HEK293 (cell line): ENCODE measurements at regions not wholly inside any gene's neighbourhood (a gene's known extent, or its start where the extent isn't known, plus 50 kb on each side); places are given as distances from the start of the nearest gene placed in this dataset.

Experiments
- CTCF ChIA-PET: fragments of 350-600 bp; formaldehyde crosslinking; extraction: SDS; loops from one replicate; lab custom pipeline; 2021; ENCODE audit warnings: antibody characterized with exemption; lab: Yijun Ruan, JAX
- POLR2A ChIA-PET: fragments of 300-600 bp; formaldehyde crosslinking; extraction: SDS; loops from one replicate; lab custom pipeline; 2020; ENCODE audit warnings: antibody characterized with exemption, inconsistent platforms; lab: Yijun Ruan, JAX
- H3K27ac ChIP-seq: fragments of 200-500 bp; sonication (Bioruptor generic); 2 replicates; pipeline ENCODE4 v1.5.1; 2014; ENCODE audit warnings: low read depth, low read length, control low read depth, inconsistent platforms; ENCODE audit errors: extremely low read depth
- H3K36me3 ChIP-seq, 2 experiments: fragments of 200-500 bp in 1 of 2; sonication (Bioruptor generic) in 1 of 2; 1 replicate in 1 of 2; 2 replicates in 1 of 2; pipeline ENCODE4 v1.5.1; 2014 to 2017; ENCODE audit warnings: inconsistent platforms in 2 of 2, low read length in 2 of 2; ENCODE audit not compliant: control insufficient read depth in 2 of 2, insufficient read depth in 1 of 2
- H3K4me1 ChIP-seq: fragments of 200-500 bp; sonication (Bioruptor generic); 2 replicates; pipeline ENCODE4 v1.5.1; 2014; ENCODE audit warnings: mild to moderate bottlenecking, low read length, inconsistent platforms; ENCODE audit not compliant: control insufficient read depth, insufficient read depth
- H3K4me3 ChIP-seq: 2 replicates; pipeline ENCODE4 v1.5.1; 2011; ENCODE audit warnings: low read depth, mild to moderate bottlenecking, control low read depth, low read length, moderate library complexity
- H3K9me3 ChIP-seq: fragments of 200-500 bp; sonication (Bioruptor generic); 2 replicates; pipeline ENCODE4 v1.5.1; 2014; ENCODE audit warnings: low read depth, low read length, inconsistent platforms; ENCODE audit not compliant: control insufficient read depth, insufficient read depth
- GLIS1 ChIP-seq: fragments of 450-650 bp; formaldehyde crosslinking; IDR thresholded peaks from 2 replicates; pipeline ENCODE4 v1.5.1; 2016; ENCODE audit warnings: missing biosample characterization, missing genetic modification characterization
- IKZF3 ChIP-seq: fragments of 450-650 bp; IDR thresholded peaks from 2 replicates; pipeline ENCODE4 v1.5.0; 2018; ENCODE audit warnings: missing biosample characterization, mild to moderate bottlenecking, missing genetic modification characterization, moderate library complexity
- SETDB1 ChIP-seq: IDR thresholded peaks from one replicate; pipeline ENCODE4 v1.6.1; 2017; ENCODE audit warnings: mild to moderate bottlenecking, low read length, moderate library complexity, mixed read lengths; ENCODE audit not compliant: insufficient read length
- WT1 ChIP-seq: fragments of 450-650 bp; formaldehyde crosslinking; IDR thresholded peaks from 2 replicates; pipeline ENCODE4 v1.5.1; 2016; ENCODE audit warnings: missing biosample characterization, missing genetic modification characterization
- ZNF174 ChIP-seq: fragments of 450-650 bp; formaldehyde crosslinking; IDR thresholded peaks from 2 replicates; pipeline ENCODE4 v1.5.0; 2017; ENCODE audit warnings: missing biosample characterization, mild to moderate bottlenecking, missing genetic modification characterization
- ZNF202 ChIP-seq: fragments of 450-650 bp; formaldehyde crosslinking; IDR thresholded peaks from 2 replicates; pipeline ENCODE4 v1.5.1; 2016; ENCODE audit warnings: missing biosample characterization, missing genetic modification characterization, borderline replicate concordance
- ZNF23 ChIP-seq: fragments of 450-650 bp; formaldehyde crosslinking; IDR thresholded peaks from 2 replicates; pipeline ENCODE4 v1.5.1; 2016; ENCODE audit warnings: missing biosample characterization, missing genetic modification characterization, borderline replicate concordance
- ZNF549 ChIP-seq: fragments of 450-650 bp; IDR thresholded peaks from 2 replicates; pipeline ENCODE4 v1.5.1; 2018; ENCODE audit warnings: missing biosample characterization, missing genetic modification characterization, mild to moderate bottlenecking, inconsistent platforms, moderate library complexity
- ZNF580 ChIP-seq: fragments of 450-650 bp; formaldehyde crosslinking; IDR thresholded peaks from 2 replicates; pipeline ENCODE4 v1.5.1; 2016; ENCODE audit warnings: missing biosample characterization, missing genetic modification characterization
- ZNF654 ChIP-seq: fragments of 450-650 bp; formaldehyde crosslinking; IDR thresholded peaks from 2 replicates; pipeline ENCODE4 v1.5.1; 2016; ENCODE audit warnings: low read depth, missing biosample characterization, missing genetic modification characterization
- ZNF660 ChIP-seq: fragments of 450-650 bp; IDR thresholded peaks from 2 replicates; pipeline ENCODE4 v1.5.1; 2018; ENCODE audit warnings: missing biosample characterization, mild to moderate bottlenecking, missing genetic modification characterization
- ZNF707 ChIP-seq: fragments of 450-650 bp; formaldehyde crosslinking; IDR thresholded peaks from 2 replicates; pipeline ENCODE4 v1.5.1; 2016; ENCODE audit warnings: missing biosample characterization, missing genetic modification characterization
- ZNF747 ChIP-seq: fragments of 450-650 bp; formaldehyde crosslinking; IDR thresholded peaks from 2 replicates; pipeline ENCODE4 v1.5.1; 2016; ENCODE audit warnings: missing biosample characterization, missing genetic modification characterization
- ZNF776 ChIP-seq: fragments of 450-650 bp; formaldehyde crosslinking; IDR thresholded peaks from 2 replicates; pipeline ENCODE4 v1.5.0; 2017; ENCODE audit warnings: missing biosample characterization, missing genetic modification characterization, borderline replicate concordance
- ZNF792 ChIP-seq: fragments of 450-650 bp; formaldehyde crosslinking; IDR thresholded peaks from 2 replicates; pipeline ENCODE4 v1.5.1; 2016; ENCODE audit warnings: missing biosample characterization, missing genetic modification characterization
- ZSCAN23 ChIP-seq: fragments of 450-650 bp; formaldehyde crosslinking; IDR thresholded peaks from 2 replicates; pipeline ENCODE4 v1.5.1; 2016; ENCODE audit warnings: missing biosample characterization, missing genetic modification characterization
- TF ChIP-seq, protein P1 (sequence below): fragments of 450-650 bp; formaldehyde crosslinking; IDR thresholded peaks from 2 replicates; pipeline ENCODE4 v1.5.1; 2016; ENCODE audit warnings: missing biosample characterization, missing genetic modification characterization, borderline replicate concordance
- TF ChIP-seq, protein P2 (sequence below): fragments of 450-650 bp; formaldehyde crosslinking; IDR thresholded peaks from 2 replicates; pipeline ENCODE4 v1.5.1; 2016; ENCODE audit warnings: missing biosample characterization, missing genetic modification characterization

DNA sequence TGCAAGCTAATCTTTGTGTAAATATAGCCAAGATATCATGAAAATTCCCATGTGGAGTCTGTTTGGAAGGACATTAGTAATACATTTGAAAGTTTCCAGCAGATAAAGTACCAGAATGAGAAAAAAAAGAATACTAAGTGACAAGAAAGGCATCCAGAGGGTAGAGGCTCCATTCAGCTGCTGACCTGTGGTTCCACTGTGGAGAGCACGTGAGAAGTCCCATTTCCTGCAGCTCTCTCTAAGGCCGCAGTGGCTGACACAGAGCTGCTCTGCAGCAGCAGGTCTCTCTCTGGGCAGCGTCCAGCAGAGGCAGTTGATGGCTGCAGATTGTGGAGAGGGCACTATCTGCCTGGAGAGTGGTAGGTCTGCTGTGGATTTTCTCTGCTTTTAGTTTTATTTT lies 100.1 kb upstream of the TMEM72 start:
- Histone ChIP-seq H3K4me1 (no peaks in the 10 kb centered on the region), H3K4me3 (no peak overlapping the region), H3K27ac (no peak overlapping the region), H3K9me3 (no peaks in the 10 kb centered on the region), H3K36me3 (no peaks in the 10 kb centered on the region)
- POLR2A ChIA-PET = no interaction called here
- no peak for TF ChIP-seq ZNF174 (tag by site-specific recombination)
- no peak for TF ChIP-seq WT1 (tag by site-specific recombination)
- no peak for TF ChIP-seq ZNF747 (tag by site-specific recombination)
- CTCF ChIA-PET = interaction anchor here (0.6 to 1.1 kb wide), 3 partner anchors 77 to 1067 kb away, joined by 3 to 5 read pairs (median 3); no protein-coding TSS in a partner anchor

DNA sequence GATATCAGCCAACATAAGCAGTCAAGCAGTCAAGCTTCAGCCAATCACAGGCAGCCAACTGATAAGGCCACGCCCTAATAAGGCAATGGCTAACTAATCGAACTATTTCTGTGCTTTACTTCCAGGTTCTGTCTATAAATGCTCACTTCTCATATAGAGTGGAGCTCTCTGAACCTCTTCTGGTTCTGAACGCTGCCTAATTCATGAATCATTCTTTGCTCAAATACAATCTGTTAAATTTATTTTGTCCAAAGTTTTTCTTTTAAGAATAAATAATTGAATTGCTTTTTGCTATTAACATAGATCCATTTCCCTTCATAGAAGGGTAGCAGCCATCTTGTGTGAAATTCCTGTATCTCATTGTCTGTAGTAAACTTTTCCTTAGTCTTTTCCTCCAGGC lies 97.9 kb upstream of the TMEM72 start:
- ChIA-PET POLR2A (no interaction called here), CTCF (no interaction called here)
- no peaks in the 10 kb centered on the region for H3K36me3 ChIP-seq
- H3K27ac ChIP-seq = no peak overlapping the region
- H3K9me3 ChIP-seq = no peaks in the 10 kb centered on the region
- H3K4me3 ChIP-seq = no peak overlapping the region
- H3K4me1 ChIP-seq = no peaks in the 10 kb centered on the region
- TF ChIP-seq ZNF580 (tag by site-specific recombination) (no peak), ZNF202 (tag by site-specific recombination) (no peak), ZNF792 (tag by site-specific recombination) (no peak), ZNF23 (tag by site-specific recombination) (no peak), ZNF549 (tag by site-specific recombination) (peak; percentile 93), ZNF707 (tag by site-specific recombination) (no peak), ZNF654 (tag by site-specific recombination) (no peak)

GRCh38 chr10:44814929-44815328 lies 96.2 kb upstream of the TMEM72 start:
- CTCF ChIA-PET = interaction anchor here (0.7 to 0.8 kb wide), 2 partner anchors 9 to 12 kb away, joined by 3 read pairs; no protein-coding TSS in a partner anchor
- no peak overlapping the region for H3K27ac ChIP-seq
- POLR2A ChIA-PET = no interaction called here

GRCh38 chr10:44818041-44818649 lies 93.0 kb upstream of the TMEM72 start:
- no peak for TF ChIP-seq ZSCAN23 (tag by site-specific recombination)
- TF ChIP-seq ZNF660 (tag by site-specific recombination) = no peak
- no peak for TF ChIP-seq GLIS1 (tag by site-specific recombination)
- TF ChIP-seq, protein P1, sequence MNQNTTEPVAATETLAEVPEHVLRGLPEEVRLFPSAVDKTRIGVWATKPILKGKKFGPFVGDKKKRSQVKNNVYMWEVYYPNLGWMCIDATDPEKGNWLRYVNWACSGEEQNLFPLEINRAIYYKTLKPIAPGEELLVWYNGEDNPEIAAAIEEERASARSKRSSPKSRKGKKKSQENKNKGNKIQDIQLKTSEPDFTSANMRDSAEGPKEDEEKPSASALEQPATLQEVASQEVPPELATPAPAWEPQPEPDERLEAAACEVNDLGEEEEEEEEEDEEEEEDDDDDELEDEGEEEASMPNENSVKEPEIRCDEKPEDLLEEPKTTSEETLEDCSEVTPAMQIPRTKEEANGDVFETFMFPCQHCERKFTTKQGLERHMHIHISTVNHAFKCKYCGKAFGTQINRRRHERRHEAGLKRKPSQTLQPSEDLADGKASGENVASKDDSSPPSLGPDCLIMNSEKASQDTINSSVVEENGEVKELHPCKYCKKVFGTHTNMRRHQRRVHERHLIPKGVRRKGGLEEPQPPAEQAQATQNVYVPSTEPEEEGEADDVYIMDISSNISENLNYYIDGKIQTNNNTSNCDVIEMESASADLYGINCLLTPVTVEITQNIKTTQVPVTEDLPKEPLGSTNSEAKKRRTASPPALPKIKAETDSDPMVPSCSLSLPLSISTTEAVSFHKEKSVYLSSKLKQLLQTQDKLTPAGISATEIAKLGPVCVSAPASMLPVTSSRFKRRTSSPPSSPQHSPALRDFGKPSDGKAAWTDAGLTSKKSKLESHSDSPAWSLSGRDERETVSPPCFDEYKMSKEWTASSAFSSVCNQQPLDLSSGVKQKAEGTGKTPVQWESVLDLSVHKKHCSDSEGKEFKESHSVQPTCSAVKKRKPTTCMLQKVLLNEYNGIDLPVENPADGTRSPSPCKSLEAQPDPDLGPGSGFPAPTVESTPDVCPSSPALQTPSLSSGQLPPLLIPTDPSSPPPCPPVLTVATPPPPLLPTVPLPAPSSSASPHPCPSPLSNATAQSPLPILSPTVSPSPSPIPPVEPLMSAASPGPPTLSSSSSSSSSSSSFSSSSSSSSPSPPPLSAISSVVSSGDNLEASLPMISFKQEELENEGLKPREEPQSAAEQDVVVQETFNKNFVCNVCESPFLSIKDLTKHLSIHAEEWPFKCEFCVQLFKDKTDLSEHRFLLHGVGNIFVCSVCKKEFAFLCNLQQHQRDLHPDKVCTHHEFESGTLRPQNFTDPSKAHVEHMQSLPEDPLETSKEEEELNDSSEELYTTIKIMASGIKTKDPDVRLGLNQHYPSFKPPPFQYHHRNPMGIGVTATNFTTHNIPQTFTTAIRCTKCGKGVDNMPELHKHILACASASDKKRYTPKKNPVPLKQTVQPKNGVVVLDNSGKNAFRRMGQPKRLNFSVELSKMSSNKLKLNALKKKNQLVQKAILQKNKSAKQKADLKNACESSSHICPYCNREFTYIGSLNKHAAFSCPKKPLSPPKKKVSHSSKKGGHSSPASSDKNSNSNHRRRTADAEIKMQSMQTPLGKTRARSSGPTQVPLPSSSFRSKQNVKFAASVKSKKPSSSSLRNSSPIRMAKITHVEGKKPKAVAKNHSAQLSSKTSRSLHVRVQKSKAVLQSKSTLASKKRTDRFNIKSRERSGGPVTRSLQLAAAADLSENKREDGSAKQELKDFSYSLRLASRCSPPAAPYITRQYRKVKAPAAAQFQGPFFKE (tag by site-specific recombination) = no peak
- TF ChIP-seq IKZF3 (tag by site-specific recombination) = no peak
- TF ChIP-seq, all 188 proteins: peak for 0
- CTCF ChIA-PET = interaction anchor here (0.9 kb wide), 1 partner anchor 20 kb away, joined by 3 read pairs; no protein-coding TSS in a partner anchor
- POLR2A ChIA-PET = no interaction called here
- H3K36me3 ChIP-seq = no peaks in the 10 kb centered on the region
- H3K4me1 ChIP-seq = no peaks in the 10 kb centered on the region
- no peak overlapping the region for H3K27ac ChIP-seq
- no peak overlapping the region for H3K4me3 ChIP-seq
- no peaks in the 10 kb centered on the region for H3K9me3 ChIP-seq

More at GRCh38 chr10:44814929-44815328, 96.2 kb upstream of the TMEM72 start:
- H3K4me3 ChIP-seq = no peak overlapping the region
- H3K4me1 ChIP-seq = no peaks in the 10 kb centered on the region
- TF ChIP-seq ZNF776 (tag by site-specific recombination) (no peak), SETDB1 (no peak)
- TF ChIP-seq, protein P2, sequence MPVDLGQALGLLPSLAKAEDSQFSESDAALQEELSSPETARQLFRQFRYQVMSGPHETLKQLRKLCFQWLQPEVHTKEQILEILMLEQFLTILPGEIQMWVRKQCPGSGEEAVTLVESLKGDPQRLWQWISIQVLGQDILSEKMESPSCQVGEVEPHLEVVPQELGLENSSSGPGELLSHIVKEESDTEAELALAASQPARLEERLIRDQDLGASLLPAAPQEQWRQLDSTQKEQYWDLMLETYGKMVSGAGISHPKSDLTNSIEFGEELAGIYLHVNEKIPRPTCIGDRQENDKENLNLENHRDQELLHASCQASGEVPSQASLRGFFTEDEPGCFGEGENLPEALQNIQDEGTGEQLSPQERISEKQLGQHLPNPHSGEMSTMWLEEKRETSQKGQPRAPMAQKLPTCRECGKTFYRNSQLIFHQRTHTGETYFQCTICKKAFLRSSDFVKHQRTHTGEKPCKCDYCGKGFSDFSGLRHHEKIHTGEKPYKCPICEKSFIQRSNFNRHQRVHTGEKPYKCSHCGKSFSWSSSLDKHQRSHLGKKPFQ (tag by site-specific recombination) = no peak
- H3K9me3 ChIP-seq = no peaks in the 10 kb centered on the region
- H3K36me3 ChIP-seq = no peaks in the 10 kb centered on the region
